WERI-Rb-1 (cell line): ENCODE measurements at regions not wholly inside any gene's neighbourhood (a gene's known extent, or its start where the extent isn't known, plus 50 kb on each side); places are given as distances from the start of the nearest gene placed in this dataset.

Source experiments
- DNase-seq: peaks from one replicate; pipeline ENCODE4 v3.0.0-alpha.2; 2020
- H3K27ac ChIP-seq: fragments of 250-450 bp; sonication (Bioruptor Pico); 2 replicates; pipeline ENCODE4 v1.5.1; 2020; ENCODE audit warnings: mild to moderate bottlenecking, moderate library complexity
- H3K27me3 ChIP-seq: fragments of 250-450 bp; sonication (Bioruptor Pico); 2 replicates; pipeline ENCODE4 v1.5.1; 2021; ENCODE audit warnings: mild to moderate bottlenecking, low read depth, moderate library complexity; ENCODE audit not compliant: insufficient read depth, severe bottlenecking
- H3K36me3 ChIP-seq: fragments of 250-450 bp; sonication (Bioruptor Pico); 2 replicates; pipeline ENCODE4 v1.5.1; 2020; ENCODE audit warnings: mild to moderate bottlenecking, moderate library complexity
- H3K4me3 ChIP-seq: 2 replicates; pipeline ENCODE4 v1.5.1; 2011; ENCODE audit warnings: low read depth, mild to moderate bottlenecking, control low read depth, low read length
- H3K9me3 ChIP-seq: fragments of 250-450 bp; sonication (Bioruptor Pico); 2 replicates; pipeline ENCODE4 v1.5.1; 2021; ENCODE audit warnings: mild to moderate bottlenecking, moderate library complexity; ENCODE audit not compliant: severe bottlenecking
- TF ChIP-seq, protein P1 (sequence below): IDR thresholded peaks from 2 replicates; pipeline ENCODE4 v1.5.1; 2011; ENCODE audit warnings: low read depth, mild to moderate bottlenecking, control low read depth, inconsistent platforms, low read length

DNA sequence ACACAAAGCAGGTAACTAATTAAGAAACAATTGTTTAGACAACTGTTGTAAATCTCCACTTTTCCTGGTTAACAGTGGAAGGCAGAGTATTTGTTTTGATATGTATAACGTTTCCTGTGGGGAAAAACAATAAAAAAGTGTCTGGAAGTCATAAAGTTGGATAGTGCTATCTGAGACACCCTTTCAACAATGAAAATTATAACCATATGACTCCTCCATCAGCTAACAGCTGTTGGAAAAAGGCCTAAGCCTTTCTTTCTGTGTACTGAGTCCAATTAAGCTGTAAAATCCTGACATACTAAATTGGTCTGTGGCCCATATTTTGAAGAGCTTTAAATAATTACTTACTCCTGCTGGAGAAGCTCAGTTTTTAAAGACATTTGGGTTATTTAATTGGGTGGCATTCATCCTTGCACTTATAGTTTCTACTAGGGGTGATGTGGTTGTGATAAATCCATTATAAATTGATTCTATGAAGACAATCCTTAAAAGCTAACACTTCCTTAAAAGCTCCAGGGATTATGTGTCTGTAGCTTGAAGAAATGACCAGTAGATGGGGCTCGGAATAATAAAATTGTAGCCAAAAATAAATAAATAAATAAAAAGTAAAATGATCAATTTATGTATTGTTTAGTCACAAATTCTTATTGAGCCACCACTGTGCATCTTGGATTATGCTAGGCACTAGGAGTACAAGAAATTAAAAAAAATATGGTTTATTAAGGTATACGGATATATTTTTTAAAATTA, 698.1 kb upstream of the NXPH2 start:
- no peak for DNase-seq
- TF ChIP-seq, protein P1, sequence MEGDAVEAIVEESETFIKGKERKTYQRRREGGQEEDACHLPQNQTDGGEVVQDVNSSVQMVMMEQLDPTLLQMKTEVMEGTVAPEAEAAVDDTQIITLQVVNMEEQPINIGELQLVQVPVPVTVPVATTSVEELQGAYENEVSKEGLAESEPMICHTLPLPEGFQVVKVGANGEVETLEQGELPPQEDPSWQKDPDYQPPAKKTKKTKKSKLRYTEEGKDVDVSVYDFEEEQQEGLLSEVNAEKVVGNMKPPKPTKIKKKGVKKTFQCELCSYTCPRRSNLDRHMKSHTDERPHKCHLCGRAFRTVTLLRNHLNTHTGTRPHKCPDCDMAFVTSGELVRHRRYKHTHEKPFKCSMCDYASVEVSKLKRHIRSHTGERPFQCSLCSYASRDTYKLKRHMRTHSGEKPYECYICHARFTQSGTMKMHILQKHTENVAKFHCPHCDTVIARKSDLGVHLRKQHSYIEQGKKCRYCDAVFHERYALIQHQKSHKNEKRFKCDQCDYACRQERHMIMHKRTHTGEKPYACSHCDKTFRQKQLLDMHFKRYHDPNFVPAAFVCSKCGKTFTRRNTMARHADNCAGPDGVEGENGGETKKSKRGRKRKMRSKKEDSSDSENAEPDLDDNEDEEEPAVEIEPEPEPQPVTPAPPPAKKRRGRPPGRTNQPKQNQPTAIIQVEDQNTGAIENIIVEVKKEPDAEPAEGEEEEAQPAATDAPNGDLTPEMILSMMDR, result no peak
- no peaks in the 10 kb centered on the region for H3K27me3 ChIP-seq
- H3K9me3 ChIP-seq, result no peaks in the 10 kb centered on the region
- no peaks in the 10 kb centered on the region for H3K36me3 ChIP-seq
- H3K27ac ChIP-seq, result peak overlapping the region; percentile 50
- no peak overlapping the region for H3K4me3 ChIP-seq

DNA sequence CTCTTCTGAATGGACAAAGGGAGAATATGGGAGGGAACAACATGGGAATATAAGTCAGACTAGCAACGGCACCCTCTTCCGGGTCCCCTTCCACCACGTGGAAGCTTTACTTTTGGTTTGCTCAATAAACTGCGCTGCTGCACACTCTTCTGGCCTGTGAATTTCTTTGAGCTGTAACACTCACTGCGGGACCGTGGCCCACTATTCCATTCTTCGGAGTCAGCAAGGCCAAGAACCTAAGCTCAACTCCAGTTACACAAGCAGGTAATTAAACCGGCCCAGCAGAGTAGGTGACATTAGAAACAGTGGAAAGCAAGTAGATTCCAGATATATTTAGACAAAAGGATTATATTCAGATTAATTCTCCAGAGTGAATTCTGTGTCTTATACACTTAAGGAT, 697.4 kb upstream of the NXPH2 start:
- Histone ChIP-seq H3K9me3 (no peaks in the 10 kb centered on the region), H3K27me3 (no peaks in the 10 kb centered on the region), H3K27ac (peak overlapping the region; percentile 50), H3K4me3 (no peak overlapping the region), H3K36me3 (no peaks in the 10 kb centered on the region)
- TF ChIP-seq, protein P1, result no peak
- DNase-seq, result peak; percentile 35

DNA sequence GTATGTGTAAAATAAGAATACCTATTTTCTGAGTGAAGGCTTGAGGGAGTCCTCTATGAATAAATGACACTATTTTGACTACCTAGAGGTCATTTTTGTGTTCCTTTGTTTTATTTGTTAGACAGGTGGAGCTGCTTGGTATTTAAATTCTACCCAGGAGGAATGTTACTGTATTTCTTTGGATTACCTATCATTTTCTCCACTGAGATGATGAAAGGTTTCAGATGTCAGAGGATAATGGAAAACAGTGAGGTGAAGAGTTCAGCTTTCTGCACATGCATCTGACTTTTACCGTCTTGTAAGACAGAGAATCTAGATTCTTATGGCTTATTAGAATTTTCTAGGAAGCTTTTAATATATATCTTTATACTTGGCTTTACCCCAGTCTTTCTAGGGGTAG, 689.8 kb upstream of the NXPH2 start:
- H3K27me3 ChIP-seq, result no peaks in the 10 kb centered on the region
- H3K27ac ChIP-seq, result no peak overlapping the region
- DNase-seq, result no peak
- no peak overlapping the region for H3K4me3 ChIP-seq
- TF ChIP-seq, protein P1, result no peak
- H3K9me3 ChIP-seq, result no peaks in the 10 kb centered on the region
- H3K36me3 ChIP-seq, result no peaks in the 10 kb centered on the region

DNA sequence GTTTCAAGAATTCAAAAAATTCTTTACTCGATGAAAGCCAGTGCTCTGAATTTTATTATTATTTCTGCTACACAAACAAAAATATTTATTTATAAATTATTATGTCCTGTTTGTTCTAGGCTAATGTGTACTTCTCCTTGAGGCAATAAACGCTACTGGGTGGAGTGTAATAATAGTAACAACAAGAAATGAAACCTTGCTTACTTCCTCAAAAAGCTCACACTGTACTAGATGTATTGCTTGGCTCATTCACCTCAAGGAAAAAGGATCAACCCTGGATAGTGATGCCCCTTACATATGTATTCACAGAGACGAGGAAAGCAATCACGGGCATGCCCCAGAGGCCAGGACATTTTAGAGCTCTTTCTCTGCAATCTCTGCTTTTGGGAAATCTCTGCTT, 685.6 kb upstream of the NXPH2 start:
- Histone ChIP-seq H3K9me3 (no peaks in the 10 kb centered on the region), H3K4me3 (no peak overlapping the region), H3K27ac (no peak overlapping the region), H3K36me3 (no peaks in the 10 kb centered on the region), H3K27me3 (no peaks in the 10 kb centered on the region)
- DNase-seq, result no peak
- TF ChIP-seq, protein P1, result no peak

DNA sequence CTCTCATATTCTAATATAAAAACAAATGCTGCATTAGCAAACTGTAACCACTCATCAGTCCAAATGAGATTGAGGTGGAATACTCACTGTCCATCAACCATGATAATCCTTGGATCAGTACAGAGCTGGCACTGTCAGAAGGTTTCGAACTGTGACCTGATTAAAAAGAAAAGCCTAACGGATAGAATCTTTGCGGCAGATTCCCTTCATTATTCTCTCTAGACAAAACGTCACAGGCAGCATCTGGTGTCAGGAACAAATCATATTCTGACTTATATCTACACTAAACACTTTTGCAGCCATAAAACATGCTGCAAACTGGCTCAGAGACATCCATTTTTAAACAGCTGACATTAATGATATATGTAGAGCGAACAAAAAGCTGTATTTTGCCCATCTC, 677.7 kb upstream of the NXPH2 start:
- no peaks in the 10 kb centered on the region for H3K9me3 ChIP-seq
- no peak overlapping the region for H3K4me3 ChIP-seq
- H3K27me3 ChIP-seq, result no peaks in the 10 kb centered on the region
- no peaks in the 10 kb centered on the region for H3K36me3 ChIP-seq
- peak; percentile 34 for DNase-seq
- H3K27ac ChIP-seq, result peak overlapping the region; percentile 13
- TF ChIP-seq, protein P1, result no peak

DNA sequence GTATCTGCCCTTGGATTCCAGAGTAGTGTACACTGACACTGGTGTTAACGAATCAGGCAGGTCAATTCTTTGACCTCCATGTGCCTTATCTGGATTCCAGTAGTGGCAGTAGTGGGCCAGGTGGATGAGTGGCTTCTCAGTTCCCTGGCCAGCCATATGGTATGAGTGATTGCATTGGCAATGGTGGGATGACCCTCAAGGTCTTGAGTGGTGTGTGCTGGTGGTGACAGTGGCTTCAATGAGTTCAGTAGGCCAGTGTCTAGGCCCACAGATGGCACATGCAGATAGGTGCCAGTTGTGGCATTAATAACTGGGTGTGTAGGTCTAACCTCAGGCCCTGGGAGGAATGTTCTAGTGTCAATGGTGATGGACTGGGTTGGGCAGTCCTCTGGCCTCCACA, 674.1 kb upstream of the NXPH2 start:
- Histone ChIP-seq H3K4me3 (no peak overlapping the region), H3K36me3 (no peaks in the 10 kb centered on the region), H3K9me3 (no peaks in the 10 kb centered on the region), H3K27ac (no peak overlapping the region), H3K27me3 (no peaks in the 10 kb centered on the region)
- TF ChIP-seq, protein P1, result no peak
- DNase-seq, result no peak
